Omental fat pad (tissue), 3 donors: ENCODE measurements at regions not wholly inside any gene's neighbourhood (a gene's known extent, or its start where the extent isn't known, plus 50 kb on each side); places are given as distances from the start of the nearest gene placed in this dataset. TPM values are rescaled to one million over a fixed set of nuclear protein-coding genes. Genes with fewer than 3 reads are reported as not detected.

Experiments used
- ATAC-seq: fragments of 150-250 bp; one replicate; pipeline ENCODE4 v1.9.1; 2016; ENCODE audit warnings: mild to moderate bottlenecking, moderate library complexity; ENCODE audit not compliant: low FRiP score
- DNase-seq: peaks from one replicate; pipeline ENCODE4 v3.0.0-alpha.2; 2019; ENCODE audit warnings: low spot score
- CTCF ChIP-seq, 3 donors: fragments of 450-650 bp; IDR thresholded peaks; one replicate each; pipeline ENCODE4 v1.5.1; 2016 to 2017; ENCODE audit warnings: antibody characterized with exemption in 3 of 3, mild to moderate bottlenecking in 3 of 3, moderate library complexity in 2 of 3
- small RNA-seq: library from RNA; depleted of rRNA; stranded (forward); fragments of <200 nt; gene quantifications from one replicate; pipeline ENCODE3, GENCODE V24; 2016

- DNase-seq = no peak
- no peak for TF ChIP-seq CTCF (IDR thresholded peaks at IDR 0.05)
- ATAC-seq = no peak
Measured at GRCh38 chr11:19307498-19307897, 66.8 kb upstream of the E2F8 start.

- ATAC-seq (no peak), DNase-seq (no peak)
- TF ChIP-seq CTCF (IDR thresholded peaks at IDR 0.05) = no peak
Measured at GRCh38 chr11:19306179-19306944, 65.6 kb upstream of the E2F8 start.

GRCh38 chr11:19301361-19301760 lies 60.6 kb upstream of the E2F8 start:
- TF ChIP-seq CTCF (IDR thresholded peaks at IDR 0.05) = no peak
- no peak for ATAC-seq
- DNase-seq = no peak

GRCh38 chr11:19294444-19294843 lies 53.7 kb upstream of the E2F8 start:
- TF ChIP-seq CTCF (IDR thresholded peaks at IDR 0.05) = no peak
- no peak for ATAC-seq
- DNase-seq = no peak

GRCh38 chr11:19291064-19291463 lies 50.3 kb upstream of the E2F8 start:
- no peak for TF ChIP-seq CTCF (IDR thresholded peaks at IDR 0.05)
- ATAC-seq (no peak), DNase-seq (no peak)

Small RNA genes in the stretch of these regions (small RNA-seq; reads per million reads assigned to genes)
- gene MIR4486 (not detected), gene RF00408 (not detected), gene RNA5SP335 (not detected)
